ENCODE measurements at regions not wholly inside any gene's neighbourhood (a gene's known extent, or its start where the extent isn't known, plus 50 kb on each side); places are given as distances from the start of the nearest gene placed in this dataset.

GRCh38 chr5:3036041-3036788 lies 284.7 kb upstream of the IRX2 start:
- no peak for TF ChIP-seq CTCF (IDR thresholded peaks at IDR 0.05)
- H3K9me3 ChIP-seq: no peaks in the 10 kb centered on the region
- H3K4me3 ChIP-seq: no peak overlapping the region
- no peaks in the 10 kb centered on the region for H3K27me3 ChIP-seq
- H3K4me1 ChIP-seq: no peaks in the 10 kb centered on the region
- H3K36me3 ChIP-seq: no peaks in the 10 kb centered on the region
- no peak for DNase-seq
- no peak for ATAC-seq
- intact Hi-C loops (cut with DNase I): no loop called here
- no peak overlapping the region for H3K27ac ChIP-seq

- no peaks in the 10 kb centered on the region for H3K27me3 ChIP-seq
- DNase-seq (no peak), ATAC-seq (no peak)
- H3K36me3 ChIP-seq: no peaks in the 10 kb centered on the region
- TF ChIP-seq CTCF (IDR thresholded peaks at IDR 0.05): no peak
- H3K27ac ChIP-seq: no peak overlapping the region
- no peak overlapping the region for H3K4me3 ChIP-seq
- intact Hi-C loops (cut with DNase I): no loop called here
- H3K4me1 ChIP-seq: no peaks in the 10 kb centered on the region
- no peaks in the 10 kb centered on the region for H3K9me3 ChIP-seq
Measured at GRCh38 chr5:3035452-3035851, 284.0 kb upstream of the IRX2 start.

- intact Hi-C loops (cut with DNase I): no loop called here
- no peak overlapping the region for H3K4me3 ChIP-seq
- DNase-seq: no peak
- H3K4me1 ChIP-seq: no peaks in the 10 kb centered on the region
- H3K27ac ChIP-seq: no peak overlapping the region
- TF ChIP-seq CTCF (IDR thresholded peaks at IDR 0.05): no peak
- H3K27me3 ChIP-seq: no peaks in the 10 kb centered on the region
- H3K36me3 ChIP-seq: no peaks in the 10 kb centered on the region
- ATAC-seq: no peak
- H3K9me3 ChIP-seq: no peaks in the 10 kb centered on the region
Measured at GRCh38 chr5:3034881-3035280, 283.4 kb upstream of the IRX2 start.

- TF ChIP-seq CTCF (IDR thresholded peaks at IDR 0.05): no peak
- no peak overlapping the region for H3K27ac ChIP-seq
- no peak overlapping the region for H3K4me3 ChIP-seq
- no peaks in the 10 kb centered on the region for H3K9me3 ChIP-seq
- ATAC-seq: no peak
- no peaks in the 10 kb centered on the region for H3K27me3 ChIP-seq
- H3K36me3 ChIP-seq: no peaks in the 10 kb centered on the region
- no peaks in the 10 kb centered on the region for H3K4me1 ChIP-seq
- no peak for DNase-seq
- intact Hi-C loops (cut with DNase I): no loop called here
Measured at GRCh38 chr5:3034449-3034848, 283.0 kb upstream of the IRX2 start.

GRCh38 chr5:3033033-3033755 lies 281.7 kb upstream of the IRX2 start:
- no peak overlapping the region for H3K4me3 ChIP-seq
- intact Hi-C loops (cut with DNase I): no loop called here
- TF ChIP-seq CTCF (IDR thresholded peaks at IDR 0.05): no peak
- DNase-seq: no peak
- H3K27me3 ChIP-seq: no peaks in the 10 kb centered on the region
- no peak overlapping the region for H3K27ac ChIP-seq
- H3K4me1 ChIP-seq: no peaks in the 10 kb centered on the region
- ATAC-seq: no peak
- H3K9me3 ChIP-seq: no peaks in the 10 kb centered on the region
- H3K36me3 ChIP-seq: no peaks in the 10 kb centered on the region

Measured in upper lobe of right lung (tissue), 1 donor.